Calu3 (cell line): ENCODE measurements at regions not wholly inside any gene's neighbourhood (a gene's known extent, or its start where the extent isn't known, plus 50 kb on each side); places are given as distances from the start of the nearest gene placed in this dataset.

Experiments
- BruUV-seq: library from RNA; stranded (reverse); fragments of 400-500 nt; replicated peaks from 2 replicates; lab custom pipeline; 2021; lab: Mats Ljungman, UMichigan
- CTCF ChIA-PET: fragments of 300-600 bp; sonication (Branson Sonifier 250); formaldehyde crosslinking; loops from one replicate; lab custom pipeline; 2022; ENCODE audit warnings: antibody characterized with exemption; lab: Charles Lee
- DNase-seq: peaks from one replicate; pipeline ENCODE4 v3.0.0; 2022
- H3K27ac Mint-ChIP-seq: one replicate; pipeline ENCODE4 v1.8.0; 2022; ENCODE audit warnings: mixed read lengths; ENCODE audit not compliant: unreplicated experiment
- H3K27me3 Mint-ChIP-seq: one replicate; pipeline ENCODE4 v1.8.0; 2022; ENCODE audit warnings: mixed read lengths; ENCODE audit not compliant: unreplicated experiment
- H3K36me3 Mint-ChIP-seq: one replicate; pipeline ENCODE4 v1.8.0; 2022; ENCODE audit warnings: mild to moderate bottlenecking, moderate library complexity, mixed read lengths; ENCODE audit not compliant: insufficient read depth, unreplicated experiment
- H3K4me1 Mint-ChIP-seq: one replicate; pipeline ENCODE4 v1.8.0; 2022; ENCODE audit warnings: mild to moderate bottlenecking, low read depth, mixed read lengths; ENCODE audit not compliant: unreplicated experiment
- H3K4me3 Mint-ChIP-seq: one replicate; pipeline ENCODE4 v1.8.0; 2022; ENCODE audit warnings: mild to moderate bottlenecking, low read depth, moderate library complexity, mixed read lengths; ENCODE audit not compliant: unreplicated experiment
- H3K9me3 Mint-ChIP-seq: one replicate; pipeline ENCODE4 v1.8.0; 2022; ENCODE audit warnings: low read depth, mixed read lengths; ENCODE audit not compliant: unreplicated experiment
- CTCF ChIP-seq: fragments of 200-600 bp; IDR thresholded peaks from one replicate; pipeline ENCODE4 v1.8.0; 2022; ENCODE audit warnings: antibody characterized with exemption; ENCODE audit not compliant: unreplicated experiment
- intact Hi-C: fragments of 100-400 bp; cut with micrococcal nuclease; formaldehyde crosslinking; loops from one replicate; pipeline ENCODE4 v1.10.0; 2022; ENCODE audit not compliant: unreplicated experiment

GRCh38 chr19:31141301-31141700, 207.9 kb downstream of the TSHZ3 start:
- TF ChIP-seq CTCF: no peak
- H3K27me3 Mint-ChIP-seq: no peaks in the 10 kb centered on the region
- intact Hi-C loops: no loop called here
- H3K36me3 Mint-ChIP-seq: no peaks in the 10 kb centered on the region
- BruUV-seq: no TSS peak
- no peak overlapping the region for H3K27ac Mint-ChIP-seq
- DNase-seq: no peak
- peaks cover 25% of the 10 kb centered on the region for H3K9me3 Mint-ChIP-seq
- no peak overlapping the region for H3K4me3 Mint-ChIP-seq
- no peaks in the 10 kb centered on the region for H3K4me1 Mint-ChIP-seq
- CTCF ChIA-PET: no interaction called here

- H3K4me1 Mint-ChIP-seq: no peaks in the 10 kb centered on the region
- no peaks in the 10 kb centered on the region for H3K36me3 Mint-ChIP-seq
- no peak for TF ChIP-seq CTCF
- H3K27ac Mint-ChIP-seq: no peak overlapping the region
- DNase-seq: no peak
- CTCF ChIA-PET: no interaction called here
- no peak overlapping the region for H3K4me3 Mint-ChIP-seq
- no peaks in the 10 kb centered on the region for H3K27me3 Mint-ChIP-seq
- BruUV-seq: no TSS peak
- H3K9me3 Mint-ChIP-seq: peaks cover 25% of the 10 kb centered on the region
- intact Hi-C loops: no loop called here
Measured at GRCh38 chr19:31140717-31141116, 208.5 kb downstream of the TSHZ3 start.

- CTCF ChIA-PET: no interaction called here
- Mint-ChIP-seq H3K4me3 (no peak overlapping the region), H3K9me3 (peaks cover 25% of the 10 kb centered on the region), H3K27me3 (no peaks in the 10 kb centered on the region), H3K27ac (no peak overlapping the region), H3K36me3 (no peaks in the 10 kb centered on the region), H3K4me1 (no peaks in the 10 kb centered on the region)
- TF ChIP-seq CTCF: no peak
- intact Hi-C loops: no loop called here
- no peak for DNase-seq
- BruUV-seq: no TSS peak
Measured at GRCh38 chr19:31139871-31140505, 209.2 kb downstream of the TSHZ3 start.

GRCh38 chr19:31138077-31138476, 211.2 kb downstream of the TSHZ3 start:
- H3K4me1 Mint-ChIP-seq: no peaks in the 10 kb centered on the region
- intact Hi-C loops: no loop called here
- no peak for TF ChIP-seq CTCF
- no peak for DNase-seq
- no peak overlapping the region for H3K4me3 Mint-ChIP-seq
- H3K36me3 Mint-ChIP-seq: no peaks in the 10 kb centered on the region
- H3K27ac Mint-ChIP-seq: no peak overlapping the region
- peaks cover 28% of the 10 kb centered on the region for H3K9me3 Mint-ChIP-seq
- H3K27me3 Mint-ChIP-seq: no peaks in the 10 kb centered on the region
- BruUV-seq: no TSS peak
- CTCF ChIA-PET: no interaction called here
